GM18520 (cell line): ENCODE measurements at regions not wholly inside any gene's neighbourhood (a gene's known extent, or its start where the extent isn't known, plus 50 kb on each side); places are given as distances from the start of the nearest gene placed in this dataset.
"Not testable (repeated sequence)": the region's sequence is repeated elsewhere in the genome, so short reads cannot be mapped to it uniquely, and the experiment has no call there.

Experiments
- ATAC-seq: cut with Tn5 transposase; IDR thresholded peaks from one replicate; pipeline ENCODE4 v1.9.1; 2021; ENCODE audit not compliant: unreplicated experiment

DNA sequence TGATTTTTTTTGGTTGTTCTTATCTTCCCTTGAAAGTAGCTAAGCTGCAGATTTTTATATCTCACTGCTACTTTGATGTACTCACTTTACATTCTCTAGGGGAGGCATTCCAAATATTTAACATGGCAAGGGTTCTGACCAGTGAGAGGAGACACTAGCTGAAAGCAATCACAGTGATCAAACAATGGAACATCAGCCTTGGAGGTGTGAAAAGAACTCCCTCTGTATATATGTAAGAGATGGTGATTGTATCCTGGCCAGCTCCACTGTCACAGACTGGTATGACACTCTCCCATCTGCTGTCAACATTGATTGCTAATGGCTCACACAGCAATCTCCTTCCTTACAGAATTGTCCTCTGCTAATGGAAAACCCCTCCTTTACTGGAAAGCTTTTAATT, 291.7 kb upstream of the CDH19 start:
- ATAC-seq = no peak

GRCh38 chr18:66894851-66895250, 291.0 kb upstream of the CDH19 start:
- no peak for ATAC-seq

GRCh38 chr18:66892388-66892787, 288.5 kb upstream of the CDH19 start:
- ATAC-seq = not testable (repeated sequence)

- ATAC-seq = no peak
Observed at GRCh38 chr18:66874812-66875474, 271.1 kb upstream of the CDH19 start.

DNA sequence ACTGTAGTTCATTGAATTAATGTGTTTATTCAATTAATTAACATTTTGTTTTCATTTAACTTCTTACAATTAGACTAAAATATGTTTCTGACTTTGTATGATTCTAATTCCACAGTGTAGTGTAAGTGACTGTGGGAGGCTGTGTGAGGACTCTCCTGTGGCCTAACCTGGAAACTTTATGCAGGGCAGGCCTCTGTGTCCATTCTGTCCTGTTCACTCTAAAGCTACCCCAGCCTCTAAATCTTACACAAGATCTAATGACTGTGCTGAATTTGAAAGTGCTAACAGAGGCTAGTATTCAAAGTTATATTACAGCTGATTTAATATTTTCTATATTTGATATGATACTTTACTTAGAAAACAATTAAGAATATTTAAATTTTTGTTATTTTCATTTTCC, 270.5 kb upstream of the CDH19 start:
- ATAC-seq = no peak

GRCh38 chr18:66873899-66874298, 270.0 kb upstream of the CDH19 start:
- no peak for ATAC-seq

GRCh38 chr18:66872277-66872676, 268.4 kb upstream of the CDH19 start:
- ATAC-seq = no peak

GRCh38 chr18:66867653-66868052, 263.8 kb upstream of the CDH19 start:
- ATAC-seq = no peak

DNA sequence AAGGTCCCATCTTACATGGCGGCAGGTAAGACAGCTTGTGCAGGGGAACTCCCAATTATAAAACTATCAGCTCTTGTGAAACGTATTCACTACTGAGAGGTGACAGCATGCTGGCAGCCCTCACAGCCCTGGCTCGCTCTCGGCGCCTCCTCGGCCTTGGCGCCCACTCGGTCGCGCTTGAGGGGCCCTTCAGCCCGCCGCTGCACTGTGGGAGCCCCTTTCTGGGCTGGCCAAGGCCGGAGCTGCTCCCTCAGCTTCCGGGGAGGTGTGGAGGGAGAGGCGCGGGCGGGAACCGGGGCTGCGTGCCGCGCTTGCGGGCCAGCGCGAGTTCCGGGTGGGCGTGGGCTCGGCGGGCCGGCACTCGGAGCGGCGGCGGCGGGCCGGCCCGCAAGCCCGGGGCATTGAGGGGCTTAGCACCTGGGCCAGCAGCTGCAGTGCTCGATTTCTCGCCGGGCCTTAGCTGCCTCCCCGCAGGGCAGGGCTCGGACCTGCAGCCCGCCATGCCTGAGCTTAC, 262.6 kb upstream of the CDH19 start:
- not testable (repeated sequence) for ATAC-seq

DNA sequence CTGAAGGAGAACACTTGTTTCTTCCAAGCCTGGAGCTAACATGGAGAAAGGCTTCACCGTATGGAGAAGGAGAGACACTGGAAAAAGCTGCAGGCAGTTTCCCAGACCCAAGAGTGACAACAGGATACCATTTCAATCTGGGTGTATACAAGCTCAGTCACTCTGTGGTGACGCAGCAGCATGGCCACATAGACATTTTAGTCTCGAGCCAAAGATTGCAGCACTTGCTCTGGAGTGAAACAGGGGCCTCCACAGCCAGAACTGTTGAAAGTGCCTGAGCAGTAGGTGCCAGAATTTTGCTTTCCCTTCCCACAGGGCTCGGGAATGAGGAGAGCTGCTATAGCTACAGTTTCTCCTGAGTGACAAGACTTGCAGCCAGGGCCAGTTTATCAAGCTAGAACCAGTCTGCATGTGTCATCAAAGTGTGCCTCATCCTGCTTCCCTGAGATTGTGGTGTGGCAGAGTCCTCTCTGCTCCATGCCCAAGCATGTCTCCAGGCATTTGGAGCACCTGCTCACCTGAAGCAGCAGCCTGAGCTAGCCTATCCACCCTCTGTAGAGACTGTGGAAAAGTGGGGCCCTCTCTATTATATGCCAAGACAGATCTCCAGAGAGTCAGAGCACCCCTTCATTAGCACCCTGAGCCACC, 234.6 kb upstream of the CDH19 start:
- ATAC-seq = no peak

- no peak for ATAC-seq
Observed at GRCh38 chr18:66833646-66834045, 229.8 kb upstream of the CDH19 start.

GRCh38 chr18:66826211-66826610, 222.3 kb upstream of the CDH19 start:
- ATAC-seq = no peak

DNA sequence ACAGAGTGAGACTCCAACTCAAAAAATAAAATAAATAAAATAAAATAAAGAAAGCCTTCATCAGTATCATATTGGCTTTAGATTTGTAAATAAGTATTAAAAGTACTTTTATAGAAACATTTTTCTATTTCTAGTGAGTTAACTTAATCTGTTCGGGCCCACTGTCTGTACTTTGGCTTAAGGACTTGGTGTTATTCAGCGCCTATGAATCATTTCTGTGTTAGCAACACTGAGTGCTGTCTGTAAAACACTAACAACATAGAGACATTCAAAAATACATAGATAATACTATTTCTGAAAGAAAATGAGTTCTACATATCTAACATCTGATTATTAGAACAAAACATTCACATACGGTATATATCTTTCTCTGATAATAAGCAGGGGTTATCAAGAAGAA, 221.5 kb upstream of the CDH19 start:
- ATAC-seq = no peak

DNA sequence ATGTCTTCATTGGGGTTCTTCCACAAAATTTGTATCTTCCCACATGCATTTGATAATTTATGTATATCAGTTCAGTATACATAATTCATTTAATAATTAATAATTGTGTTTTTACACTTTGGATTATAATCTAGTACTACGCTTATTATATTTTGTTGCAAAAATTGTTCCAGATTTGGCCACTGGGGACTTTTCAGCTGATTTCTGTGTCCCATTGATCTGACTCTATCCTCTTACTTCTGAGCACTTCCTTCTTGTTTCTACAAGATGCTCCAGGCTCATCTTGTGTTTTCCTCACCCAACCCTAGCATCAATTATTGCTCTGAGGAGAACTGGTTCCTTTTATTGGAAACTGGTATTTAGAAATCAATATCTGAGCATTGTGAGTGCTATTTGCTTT, 215.3 kb upstream of the CDH19 start:
- no peak for ATAC-seq

GRCh38 chr18:66813138-66813537, 209.2 kb upstream of the CDH19 start:
- no peak for ATAC-seq

DNA sequence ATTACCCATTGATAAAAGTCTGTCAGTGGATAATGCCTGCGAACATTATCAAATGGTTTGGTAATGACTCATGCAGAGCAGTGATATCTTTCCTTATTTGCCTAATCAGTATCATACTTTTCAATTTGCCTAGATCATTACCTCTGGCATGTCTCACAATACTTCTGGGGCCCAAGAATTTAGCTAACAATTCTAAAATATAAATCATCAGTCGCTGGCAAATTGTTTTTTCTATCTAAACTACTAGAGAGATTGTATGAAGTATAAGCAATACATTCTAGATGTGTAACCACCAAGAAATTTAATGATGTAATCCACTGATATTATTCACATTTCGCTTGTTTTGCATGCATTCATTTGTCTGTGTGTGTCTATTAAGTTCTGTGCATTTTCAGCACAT, 191.2 kb upstream of the CDH19 start:
- no peak for ATAC-seq

DNA sequence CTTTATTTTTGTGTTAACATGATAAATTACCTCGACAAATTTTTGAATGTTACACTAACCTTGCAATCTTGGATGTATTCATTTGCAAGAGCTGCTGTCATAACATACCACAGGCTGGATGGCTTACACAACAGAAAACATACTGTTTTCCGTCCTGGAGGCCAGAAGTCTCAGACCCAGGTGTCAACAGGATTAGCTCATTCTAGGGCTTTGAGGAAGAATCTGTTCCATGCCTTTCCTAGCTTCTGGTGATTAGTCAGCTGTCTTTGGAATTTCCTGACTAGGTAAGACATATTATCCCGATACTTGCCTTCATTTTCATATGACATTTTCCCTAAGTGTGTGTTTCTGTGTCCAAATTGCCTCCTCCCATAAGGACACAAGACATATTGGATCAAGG, 188.6 kb upstream of the CDH19 start:
- ATAC-seq = no peak

DNA sequence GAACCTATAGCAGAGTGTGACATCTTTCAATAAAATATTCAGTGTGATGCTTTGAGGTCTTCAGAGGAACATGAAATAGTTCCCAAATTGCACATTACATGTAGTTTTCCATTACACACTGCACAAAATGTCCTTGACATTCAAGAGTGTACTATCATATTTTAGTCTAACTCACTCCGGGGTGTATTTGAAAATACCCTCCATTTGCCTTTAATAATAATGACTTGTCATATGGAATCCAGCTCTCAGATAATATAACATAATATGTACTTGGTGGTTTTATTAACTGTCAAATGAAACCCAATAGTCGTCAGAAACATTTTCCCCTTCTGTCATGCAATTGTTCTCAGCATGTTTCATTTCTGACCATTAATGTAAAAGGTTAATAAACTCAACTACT, 176.7 kb upstream of the CDH19 start:
- ATAC-seq = no peak

GRCh38 chr18:66778048-66778447, 174.2 kb upstream of the CDH19 start:
- no peak for ATAC-seq

- no peak for ATAC-seq
Observed at GRCh38 chr18:66769375-66769774, 165.5 kb upstream of the CDH19 start.

DNA sequence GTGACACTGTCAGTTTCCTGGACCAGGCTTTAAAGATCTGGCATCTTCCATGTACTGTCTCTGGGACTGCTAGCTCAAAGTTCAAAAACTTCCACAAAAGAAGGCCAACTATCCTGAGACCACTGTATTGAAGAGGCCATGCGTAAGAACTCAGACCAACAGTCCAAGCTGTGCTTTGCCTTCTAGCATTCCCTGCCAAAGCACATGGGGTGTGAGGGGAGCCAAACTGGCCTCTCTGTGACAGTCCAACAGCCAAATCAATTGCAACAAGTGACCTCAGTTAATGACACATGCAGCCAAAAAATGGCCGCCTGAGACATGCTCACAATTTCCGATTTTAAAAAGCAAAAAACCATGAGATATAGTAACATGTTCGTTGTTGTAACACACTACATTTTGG, 160.3 kb upstream of the CDH19 start:
- no peak for ATAC-seq

DNA sequence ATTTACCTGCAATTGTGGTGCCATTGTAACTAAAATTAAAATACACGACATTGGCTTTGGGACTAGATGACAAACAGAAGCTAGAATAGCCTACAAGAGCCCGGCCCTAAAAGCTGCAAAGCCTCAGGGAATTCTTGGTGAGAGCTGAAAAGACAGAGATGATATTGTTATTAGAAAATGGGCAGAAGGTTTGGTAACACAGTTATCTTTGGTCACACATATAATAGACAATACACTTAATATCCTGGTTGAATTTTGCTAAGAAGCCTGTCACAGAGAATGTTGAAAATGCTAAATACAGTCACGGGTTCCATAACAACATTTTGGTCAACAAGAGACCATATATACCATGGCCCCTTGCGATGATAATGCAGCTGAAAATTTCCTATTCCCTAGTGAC, 157.3 kb upstream of the CDH19 start:
- no peak for ATAC-seq

DNA sequence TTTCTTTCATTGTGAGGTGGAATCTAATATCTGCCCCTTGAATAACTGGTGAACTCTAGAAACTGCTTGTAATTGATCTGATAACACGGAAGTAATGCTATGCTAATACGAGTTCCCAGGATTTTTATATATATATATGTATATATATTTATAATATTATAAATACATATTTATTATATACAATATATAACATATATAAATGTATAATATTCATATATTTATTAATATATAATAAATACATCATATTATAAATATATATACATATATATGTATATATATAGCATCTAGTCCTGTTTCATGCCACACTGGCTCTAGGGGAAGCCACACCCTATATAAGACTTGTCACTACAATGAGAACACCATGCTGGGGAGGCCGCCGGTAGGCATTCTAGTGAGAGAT, 156.7 kb upstream of the CDH19 start:
- ATAC-seq = no peak
